Upper lobe of right lung (tissue), 1 donor: ENCODE measurements at regions not wholly inside any gene's neighbourhood (a gene's known extent, or its start where the extent isn't known, plus 50 kb on each side); places are given as distances from the start of the nearest gene placed in this dataset.
"Not testable (repeated sequence)": the region's sequence is repeated elsewhere in the genome, so short reads cannot be mapped to it uniquely, and the experiment has no call there.

Experiments used
- ATAC-seq: fragments of 200-7000 bp; cut with Tn5 transposase; one replicate; pipeline ENCODE4 v1.9.1; 2020; ENCODE audit warnings: mild to moderate bottlenecking, moderate library complexity
- DNase-seq: peaks from one replicate; pipeline ENCODE4 v3.0.0-alpha.2; 2020
- H3K27ac ChIP-seq: fragments of 200-600 bp; one replicate; pipeline ENCODE4 v1.8.0; 2022
- H3K27me3 ChIP-seq: fragments of 200-600 bp; one replicate; pipeline ENCODE4 v1.8.0; 2022; ENCODE audit warnings: mild to moderate bottlenecking
- H3K36me3 ChIP-seq: fragments of 200-600 bp; one replicate; pipeline ENCODE4 v1.8.0; 2022
- H3K4me1 ChIP-seq: fragments of 200-600 bp; one replicate; pipeline ENCODE4 v1.8.0; 2022
- H3K4me3 ChIP-seq: fragments of 200-600 bp; one replicate; pipeline ENCODE4 v1.8.0; 2022; ENCODE audit warnings: mild to moderate bottlenecking
- H3K9me3 ChIP-seq: fragments of 200-600 bp; one replicate; pipeline ENCODE4 v1.8.0; 2022
- CTCF ChIP-seq: fragments of 200-600 bp; IDR thresholded peaks from one replicate; pipeline ENCODE4 v1.8.0; 2022; ENCODE audit warnings: antibody characterized with exemption
- intact Hi-C: fragments of 100-400 bp; cut with DNase I; formaldehyde crosslinking; loops from one replicate; pipeline ENCODE4 v1.11.0; 2022
- donor health status: DM: no; HTN: yes; CAD: no; lungs with severe emphysema.

- no peaks in the 10 kb centered on the region for H3K9me3 ChIP-seq
- no peak for TF ChIP-seq CTCF
- H3K4me3 ChIP-seq, result no peak overlapping the region
- ATAC-seq (no peak), DNase-seq (no peak)
- intact Hi-C loops, result no loop called here
- no peaks in the 10 kb centered on the region for H3K4me1 ChIP-seq
- H3K36me3 ChIP-seq, result no peaks in the 10 kb centered on the region
- no peak overlapping the region for H3K27ac ChIP-seq
- no peaks in the 10 kb centered on the region for H3K27me3 ChIP-seq
These were observed 83.8 kb downstream of the FOXF2 start for GRCh38 chr6:1473166-1473565.

GRCh38 chr6:1473598-1473997 lies 84.2 kb downstream of the FOXF2 start:
- no peaks in the 10 kb centered on the region for H3K4me1 ChIP-seq
- TF ChIP-seq CTCF, result no peak
- no peaks in the 10 kb centered on the region for H3K9me3 ChIP-seq
- no peak for ATAC-seq
- DNase-seq, result no peak
- H3K36me3 ChIP-seq, result no peaks in the 10 kb centered on the region
- H3K27me3 ChIP-seq, result no peaks in the 10 kb centered on the region
- intact Hi-C loops, result no loop called here
- no peak overlapping the region for H3K4me3 ChIP-seq
- no peak overlapping the region for H3K27ac ChIP-seq

- DNase-seq (no peak), ATAC-seq (no peak)
- Histone ChIP-seq H3K4me3 (no peak overlapping the region), H3K27me3 (no peaks in the 10 kb centered on the region), H3K27ac (no peak overlapping the region), H3K4me1 (peaks cover 3% of the 10 kb centered on the region), H3K36me3 (no peaks in the 10 kb centered on the region), H3K9me3 (no peaks in the 10 kb centered on the region)
- intact Hi-C loops, result no loop called here
- no peak for TF ChIP-seq CTCF
These were observed 84.8 kb downstream of the FOXF2 start for GRCh38 chr6:1474205-1474604.

- DNase-seq (no peak), ATAC-seq (no peak)
- intact Hi-C loops, result no loop called here
- TF ChIP-seq CTCF, result no peak
- Histone ChIP-seq H3K4me1 (peaks cover 3% of the 10 kb centered on the region), H3K27ac (no peak overlapping the region), H3K27me3 (no peaks in the 10 kb centered on the region), H3K36me3 (no peaks in the 10 kb centered on the region), H3K4me3 (no peak overlapping the region), H3K9me3 (no peaks in the 10 kb centered on the region)
These were observed 85.8 kb downstream of the FOXF2 start for GRCh38 chr6:1475174-1475573.

- no peaks in the 10 kb centered on the region for H3K9me3 ChIP-seq
- no peaks in the 10 kb centered on the region for H3K36me3 ChIP-seq
- DNase-seq, result no peak
- TF ChIP-seq CTCF, result no peak
- H3K4me1 ChIP-seq, result peaks cover 3% of the 10 kb centered on the region
- no peak overlapping the region for H3K4me3 ChIP-seq
- no peaks in the 10 kb centered on the region for H3K27me3 ChIP-seq
- intact Hi-C loops, result no loop called here
- ATAC-seq, result peak; percentile 47
- no peak overlapping the region for H3K27ac ChIP-seq
These were observed 88.2 kb downstream of the FOXF2 start for GRCh38 chr6:1477432-1478090.

- intact Hi-C loops, DNase-seq, H3K4me1 ChIP-seq, H3K27ac ChIP-seq, H3K27me3 ChIP-seq, H3K9me3 ChIP-seq, H3K36me3 ChIP-seq, ATAC-seq, H3K4me3 ChIP-seq: not testable (repeated sequence)
These were observed 88.9 kb downstream of the FOXF2 start for GRCh38 chr6:1478163-1478826.
